Cerebellar nuclear complex (tissue), 1 donor: ENCODE measurements at regions not wholly inside any gene's neighbourhood (a gene's known extent, or its start where the extent isn't known, plus 50 kb on each side); places are given as distances from the start of the nearest gene placed in this dataset.

ENCODE experiments used
- DNase-seq, 2 experiments: peaks; one replicate each; lab custom pipeline; 2025; lab: John Stamatoyannopoulos, UW

DNA sequence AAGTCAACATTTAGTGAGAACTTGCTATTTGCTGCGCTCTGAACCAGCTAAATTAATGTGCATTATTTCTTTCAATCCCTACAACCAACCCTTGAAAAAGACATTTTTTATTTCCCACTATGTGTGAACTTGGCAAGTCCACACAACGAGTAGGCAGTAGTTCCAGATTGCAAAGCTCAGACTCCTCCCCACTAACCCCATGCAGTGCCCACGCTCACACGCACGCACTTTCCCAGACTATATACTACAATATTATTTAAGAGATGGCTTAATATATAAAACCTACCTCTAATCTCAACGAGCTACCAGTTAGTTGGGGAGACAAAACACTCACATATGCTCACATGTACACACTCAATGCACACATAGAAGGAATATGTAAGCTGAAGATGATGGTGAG is 671.2 kb downstream of the LMO4 start:
- no peak for DNase-seq

DNA sequence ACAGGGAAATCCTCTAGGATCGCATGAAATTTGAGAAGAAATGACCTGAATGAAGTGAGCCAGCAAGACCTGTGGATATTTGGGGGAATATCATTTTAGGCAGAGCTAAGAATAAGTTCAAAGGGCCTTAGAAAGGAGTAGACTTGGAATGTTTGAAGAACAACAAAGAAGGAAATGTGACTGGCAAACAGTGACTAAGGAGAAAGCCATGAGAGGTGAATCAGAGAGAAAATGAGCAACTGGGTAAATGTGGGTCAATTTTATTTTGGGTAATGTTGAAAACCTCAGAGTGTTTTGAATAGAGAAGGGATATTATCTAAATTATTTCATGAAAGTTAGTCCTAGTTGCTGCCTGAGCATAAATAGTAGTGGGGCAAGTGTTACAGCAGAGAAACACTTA is 672.8 kb downstream of the LMO4 start:
- DNase-seq = no peak

DNA sequence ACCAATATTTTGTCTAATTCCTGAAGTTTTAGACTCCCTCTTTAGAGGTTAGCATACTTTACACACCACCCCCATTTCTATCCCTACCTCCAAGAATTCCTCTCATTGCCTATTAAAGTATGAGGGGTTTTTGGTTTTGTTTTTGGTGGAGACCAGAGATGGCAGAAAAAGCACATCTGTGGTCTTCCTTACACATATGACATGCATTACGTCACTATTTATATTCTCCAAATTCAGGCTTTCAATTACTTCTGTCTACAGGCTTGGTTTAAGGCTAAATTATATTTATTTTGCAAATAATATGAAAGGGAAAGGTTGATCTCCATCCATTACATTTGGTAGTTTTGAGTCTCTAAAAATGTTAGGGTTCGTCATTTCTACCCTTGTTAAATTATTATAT is 674.6 kb downstream of the LMO4 start:
- DNase-seq = no peak

DNA sequence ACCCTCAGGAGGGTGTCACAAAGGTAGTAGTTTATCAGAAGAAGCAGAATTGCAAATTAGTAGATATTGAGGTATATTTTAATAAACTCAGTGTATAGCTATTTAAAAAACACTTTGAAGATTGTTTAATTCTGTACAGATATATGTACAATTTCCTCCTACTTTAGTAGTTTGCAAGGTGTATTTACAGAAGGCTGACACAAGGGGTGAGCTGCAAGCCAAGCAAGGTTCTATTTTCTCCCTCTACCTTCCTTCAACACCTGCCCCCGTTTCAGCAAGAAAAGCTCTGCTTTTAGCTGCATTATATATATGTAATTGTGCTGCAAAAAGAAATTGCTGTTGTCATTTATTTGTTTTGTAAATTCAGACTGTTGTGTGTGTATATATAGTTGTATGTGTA is 674.2 kb upstream of the PKN2 start:
- DNase-seq = no peak

DNA sequence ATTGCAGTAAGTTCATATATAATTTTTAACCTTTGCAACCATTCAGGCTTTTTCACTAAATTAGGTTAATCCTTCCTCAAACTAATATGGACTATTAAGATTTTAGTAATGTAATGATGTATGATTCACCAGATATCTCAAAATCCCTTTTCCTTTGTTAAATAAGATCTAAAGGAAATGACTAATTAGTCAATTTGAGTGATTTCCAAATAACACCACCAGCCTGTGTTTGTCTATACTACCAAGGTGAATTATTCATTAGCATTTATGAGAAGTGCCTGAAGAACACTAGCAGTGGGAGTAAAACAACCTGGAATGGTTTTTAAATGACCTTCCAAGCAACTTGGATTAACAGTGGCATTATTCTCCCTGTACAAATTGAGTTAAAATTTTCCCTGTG is 670.6 kb upstream of the PKN2 start:
- DNase-seq = no peak

DNA sequence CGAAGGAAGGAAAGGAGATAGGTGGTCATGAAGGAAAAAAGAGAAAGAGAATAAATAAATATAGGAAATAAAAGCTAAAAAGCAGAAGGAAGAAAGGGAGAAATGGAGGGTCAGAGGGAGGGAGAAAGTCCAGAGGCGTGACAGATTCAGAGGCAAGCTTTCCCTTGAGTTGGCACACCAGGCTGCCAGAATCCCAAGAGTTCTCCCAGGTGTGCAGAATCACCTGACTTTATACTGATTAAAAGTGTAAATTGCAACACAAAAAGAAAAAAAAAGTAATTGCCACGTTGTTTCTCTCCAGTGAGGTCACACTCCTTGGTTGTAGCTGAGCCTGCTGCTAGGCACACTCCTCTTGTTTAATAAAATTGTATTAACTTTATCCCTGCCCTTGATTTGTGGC is 669.9 kb upstream of the PKN2 start:
- DNase-seq = no peak

DNA sequence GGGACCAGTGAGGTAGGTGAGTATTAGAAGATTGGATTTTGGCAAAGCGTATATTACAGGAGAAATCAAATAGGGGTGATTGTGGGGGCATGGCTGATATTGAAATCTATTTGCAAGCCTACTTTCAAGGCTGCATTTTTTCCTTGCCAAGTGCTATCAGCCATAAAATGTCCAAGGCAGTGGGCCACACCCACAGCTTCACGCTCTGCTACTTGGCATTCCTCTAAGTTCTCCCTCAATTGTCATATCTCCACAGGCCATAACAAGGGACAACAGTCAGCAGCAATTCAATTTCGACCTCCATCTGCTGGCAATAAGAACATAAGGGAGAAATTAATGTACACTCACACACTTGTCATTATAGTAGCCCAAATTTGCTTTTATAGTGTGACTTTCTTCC is 667.1 kb upstream of the PKN2 start:
- DNase-seq = no peak

DNA sequence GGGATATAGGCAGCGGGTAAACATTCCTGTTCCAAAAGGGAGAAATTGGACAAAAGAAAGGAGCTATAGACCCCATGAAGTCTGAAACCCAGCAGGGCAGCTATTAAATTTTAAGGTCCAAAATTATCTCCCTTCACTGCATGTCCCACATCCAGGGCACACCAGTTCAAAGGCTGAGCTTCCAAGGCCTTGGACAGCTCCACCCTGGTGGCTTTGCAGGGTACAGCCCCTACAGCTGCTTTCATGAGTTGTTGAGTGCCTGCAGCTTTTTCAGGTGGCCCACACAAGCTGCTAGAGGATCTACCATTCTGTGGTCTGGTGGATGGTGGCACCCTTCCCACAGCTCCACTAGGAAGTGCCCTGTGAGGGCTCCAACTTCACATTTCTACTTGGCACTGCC is 662.5 kb upstream of the PKN2 start:
- DNase-seq = no peak

DNA sequence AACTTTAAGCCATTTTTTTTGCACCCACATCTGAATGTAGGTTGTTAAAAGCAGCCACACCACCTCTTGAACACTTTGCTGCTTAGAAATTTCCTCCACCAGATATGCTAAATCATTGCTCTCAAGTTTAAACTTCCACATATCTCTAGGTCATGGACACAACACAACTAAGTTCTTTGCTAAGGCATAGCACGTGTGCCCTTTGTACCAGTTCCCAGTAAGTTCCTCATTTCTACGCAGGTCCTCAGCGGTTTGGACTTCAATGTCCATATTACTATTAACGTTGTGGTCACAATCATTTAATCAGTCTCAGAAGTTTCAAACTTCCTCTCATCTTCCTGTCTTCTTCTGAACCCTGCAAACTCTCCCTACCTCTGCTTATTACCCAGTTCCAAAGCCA is 661.6 kb upstream of the PKN2 start:
- DNase-seq = no peak

DNA sequence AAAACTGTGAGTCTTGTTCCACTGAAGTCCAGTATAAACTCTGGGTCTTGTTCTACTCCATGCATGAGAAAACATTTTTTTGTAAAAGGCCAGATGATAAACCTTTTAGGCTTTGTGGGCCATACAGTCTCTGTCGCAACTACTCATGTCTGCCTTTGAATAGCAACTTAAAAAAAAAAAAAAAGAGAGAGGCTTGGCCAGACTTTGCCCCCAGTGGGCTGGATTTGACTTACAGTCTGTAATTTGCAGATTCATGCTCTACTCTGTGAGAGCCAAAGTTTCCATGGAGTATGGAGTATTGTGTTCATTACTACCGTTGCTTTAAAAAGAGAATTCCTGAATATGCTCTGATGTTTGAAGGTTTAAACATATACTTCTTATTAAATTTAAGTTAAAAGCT is 654.9 kb upstream of the PKN2 start:
- no peak for DNase-seq

DNA sequence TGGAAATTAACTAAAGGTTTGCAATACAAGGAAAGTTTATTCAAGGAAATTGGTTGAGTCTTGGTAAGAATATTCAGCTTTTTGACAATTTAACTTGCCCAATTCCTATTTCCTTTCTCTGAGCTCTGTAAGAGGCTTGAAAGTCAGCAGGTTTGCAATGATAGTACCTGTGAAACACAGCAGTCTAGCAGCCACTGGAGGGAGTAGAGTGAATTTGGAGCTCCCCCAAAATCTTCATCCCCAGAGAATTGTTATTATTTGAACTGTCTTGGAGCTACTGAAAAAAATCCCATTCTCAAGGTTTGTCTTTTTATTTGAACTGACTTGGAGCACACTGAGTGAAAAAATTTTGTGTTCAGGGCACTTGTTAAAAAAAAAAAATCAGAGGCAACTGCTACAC is 654.2 kb upstream of the PKN2 start:
- no peak for DNase-seq

DNA sequence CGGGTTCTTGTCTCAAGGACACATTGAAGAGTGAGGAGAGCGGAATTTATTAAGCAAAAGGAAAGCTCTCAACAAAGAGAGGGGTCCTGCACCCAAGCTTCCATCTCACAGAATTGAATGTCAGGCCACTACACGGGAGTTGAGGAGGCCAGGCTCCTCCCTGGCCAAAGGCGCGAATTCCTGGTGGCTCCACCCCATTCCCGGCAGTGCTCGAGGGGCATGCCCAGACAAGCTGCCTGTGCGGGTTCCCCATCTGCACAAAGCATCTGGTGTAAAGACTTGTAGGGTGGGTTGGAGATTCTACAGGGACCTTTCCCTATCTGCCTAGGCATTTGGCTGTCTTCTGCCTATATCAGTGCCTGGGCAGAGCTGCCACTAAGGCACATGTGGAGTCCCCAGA is 648.5 kb upstream of the PKN2 start:
- no peak for DNase-seq

DNA sequence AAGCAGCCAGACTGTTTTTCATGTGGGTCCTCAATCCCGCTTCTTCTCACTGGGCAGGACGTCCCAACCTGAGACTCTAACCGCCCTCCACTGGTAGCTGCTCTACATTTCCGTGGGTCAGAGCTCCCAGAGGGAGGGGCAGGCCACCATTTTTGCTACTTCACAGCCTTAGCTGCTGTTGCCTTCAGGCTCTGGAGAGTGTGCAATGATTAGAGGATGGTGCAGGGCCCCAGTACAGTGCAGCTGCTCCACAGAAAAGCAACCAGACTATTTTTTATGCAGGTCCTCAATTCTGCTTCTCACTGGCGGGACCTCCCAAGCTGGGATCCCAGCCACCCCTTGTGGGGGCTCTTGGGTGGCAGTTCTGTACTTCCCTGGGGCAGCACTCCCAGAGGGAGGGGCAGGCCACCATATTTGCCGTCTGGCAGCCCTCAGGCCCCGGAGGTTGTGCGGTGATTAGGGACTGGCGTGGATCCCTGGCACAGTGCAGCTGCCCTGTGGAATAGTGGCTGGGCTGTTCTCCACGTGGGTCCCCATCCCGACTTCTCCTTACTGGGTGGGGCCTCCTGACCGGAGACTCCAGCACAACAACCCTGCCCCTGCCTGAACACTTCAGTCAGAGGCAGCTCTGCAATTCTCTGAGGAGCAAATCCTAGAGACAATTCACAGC is 647.6 kb upstream of the PKN2 start:
- DNase-seq = no peak

DNA sequence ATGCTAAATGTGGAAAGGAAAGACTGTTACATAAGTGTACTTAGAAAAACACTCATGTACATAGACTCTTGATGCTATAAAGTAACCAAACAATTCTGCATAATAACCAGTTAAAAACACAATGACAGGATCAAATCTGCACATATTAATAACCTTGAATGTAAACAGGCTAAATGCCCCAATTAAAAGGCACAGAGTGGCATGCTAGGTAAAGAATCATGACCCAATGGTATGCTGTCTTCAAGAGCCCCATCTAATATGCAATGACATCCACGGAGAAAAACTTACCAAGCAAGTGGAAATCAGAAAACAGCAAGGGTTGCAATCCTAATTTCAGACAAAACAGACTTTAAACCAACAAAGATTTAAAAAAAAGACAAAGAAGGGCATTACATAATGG is 644.8 kb upstream of the PKN2 start:
- DNase-seq = no peak

DNA sequence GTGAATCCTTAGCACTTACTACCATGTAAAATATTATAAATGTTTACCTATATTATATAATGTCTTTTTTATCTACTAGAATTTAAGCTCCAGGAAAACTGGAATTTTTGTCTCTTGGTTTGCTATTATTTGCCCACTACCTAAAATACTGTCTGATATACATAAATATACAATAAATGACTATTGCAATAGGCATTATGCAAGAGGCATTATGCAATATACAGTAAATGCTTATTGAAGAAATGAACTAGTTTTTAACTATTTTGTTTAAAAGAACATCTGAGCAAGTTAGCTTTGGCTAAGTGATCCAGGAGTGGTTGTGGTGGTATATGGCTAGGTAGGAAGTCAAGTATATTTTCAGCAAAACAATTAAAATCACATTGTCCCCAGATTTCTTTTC is 640.2 kb upstream of the PKN2 start:
- DNase-seq = no peak

DNA sequence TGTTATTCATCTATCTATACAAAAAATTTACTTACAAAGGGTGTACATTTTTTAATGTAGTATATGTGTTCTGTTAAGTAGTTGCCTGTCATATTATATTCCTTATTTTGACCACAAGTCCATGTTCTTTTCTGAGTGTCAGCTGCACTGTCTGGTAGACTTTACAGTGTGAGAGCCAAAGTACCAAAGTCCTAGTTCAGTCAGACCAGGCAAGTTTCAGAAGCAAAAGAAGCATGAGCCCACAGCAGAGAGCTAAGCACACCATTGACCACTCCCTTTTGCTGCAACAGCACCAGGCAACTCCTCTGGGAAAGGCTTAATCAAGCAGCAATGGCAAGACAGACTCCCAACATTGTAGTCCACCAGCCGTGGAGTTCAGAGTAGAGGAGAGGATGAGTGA is 631.9 kb upstream of the PKN2 start:
- DNase-seq = no peak

DNA sequence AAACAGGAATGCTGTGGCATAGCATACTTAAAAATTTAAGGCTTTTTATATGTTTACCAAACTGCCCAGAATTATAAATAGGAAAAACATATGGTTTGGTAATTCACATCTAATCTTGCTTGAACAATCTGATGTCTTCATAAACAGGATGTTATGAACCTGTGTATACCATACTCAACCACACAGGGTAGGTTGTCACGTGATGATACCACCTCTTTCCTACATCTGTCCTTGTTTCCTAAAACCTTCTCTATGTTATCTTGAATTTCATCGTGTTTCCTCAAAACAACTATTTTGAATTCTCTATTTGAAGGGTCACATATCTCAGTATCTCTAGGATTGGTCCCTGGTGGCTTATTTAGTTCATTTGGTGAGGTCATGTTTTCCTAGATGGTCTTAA is 631.0 kb upstream of the PKN2 start:
- DNase-seq = no peak

DNA sequence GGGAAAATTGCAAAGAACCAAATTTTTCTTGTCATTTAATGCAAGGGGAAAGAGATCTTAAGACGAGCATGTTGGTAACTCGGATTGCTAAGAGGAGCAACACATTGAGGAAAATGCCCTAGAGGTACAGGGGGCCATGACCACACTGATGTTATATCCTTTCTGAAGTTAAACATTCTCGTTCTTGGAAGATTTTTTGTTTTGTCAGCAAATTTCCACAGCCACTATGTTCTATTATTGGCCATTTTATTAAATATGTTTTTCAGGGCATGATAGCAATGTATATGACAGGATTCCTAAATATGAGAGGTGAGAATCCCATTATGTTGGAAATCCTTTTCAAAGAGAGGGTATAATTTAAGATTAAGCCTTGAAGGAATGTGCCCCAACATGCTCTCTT is 627.2 kb upstream of the PKN2 start:
- DNase-seq = no peak

DNA sequence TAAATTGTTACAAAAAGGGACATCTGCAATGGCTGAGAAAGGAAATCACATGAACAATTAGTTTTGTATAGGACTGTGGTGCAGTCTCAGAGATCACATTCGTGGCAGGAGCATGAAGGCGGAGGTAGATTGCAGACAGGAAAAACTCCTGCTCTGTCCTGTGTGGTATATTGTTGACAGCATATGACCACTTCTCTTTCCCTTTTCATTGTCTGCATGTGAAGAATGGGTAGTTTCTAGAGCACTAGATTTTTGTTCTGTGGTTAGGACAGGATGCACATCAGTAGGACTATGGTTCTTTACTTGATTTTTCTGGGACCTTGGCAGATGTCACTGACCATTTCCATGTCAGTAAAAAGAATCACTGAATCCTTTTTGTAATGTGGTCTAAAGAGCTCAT is 625.9 kb upstream of the PKN2 start:
- no peak for DNase-seq

DNA sequence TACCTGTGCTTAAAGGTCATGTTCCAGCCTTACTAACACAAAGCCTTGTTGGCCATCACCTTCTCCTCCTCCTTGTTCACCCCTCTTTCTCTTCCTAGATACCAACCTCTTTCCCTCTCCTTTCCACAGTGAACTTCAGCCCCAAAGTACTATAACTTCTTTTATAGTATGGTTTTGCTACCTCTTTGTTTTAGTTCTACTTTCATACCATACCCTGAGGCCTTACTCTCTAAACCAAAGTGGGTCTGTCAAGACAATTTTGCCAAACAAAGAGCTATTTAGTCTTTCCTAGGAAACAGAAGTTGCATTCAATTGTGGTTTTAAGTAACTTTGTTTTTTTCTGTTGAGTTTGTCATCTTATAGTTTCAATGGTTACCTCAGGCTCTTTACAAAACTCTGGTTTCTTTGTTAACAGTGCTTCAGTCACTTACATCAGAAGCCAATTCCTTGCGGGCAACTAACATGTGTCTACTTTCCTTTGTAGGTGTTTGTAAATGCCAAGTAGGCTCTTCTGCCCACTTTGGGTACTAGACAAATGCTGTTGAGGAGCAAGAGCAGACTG is 623.9 kb upstream of the PKN2 start:
- DNase-seq = no peak

DNA sequence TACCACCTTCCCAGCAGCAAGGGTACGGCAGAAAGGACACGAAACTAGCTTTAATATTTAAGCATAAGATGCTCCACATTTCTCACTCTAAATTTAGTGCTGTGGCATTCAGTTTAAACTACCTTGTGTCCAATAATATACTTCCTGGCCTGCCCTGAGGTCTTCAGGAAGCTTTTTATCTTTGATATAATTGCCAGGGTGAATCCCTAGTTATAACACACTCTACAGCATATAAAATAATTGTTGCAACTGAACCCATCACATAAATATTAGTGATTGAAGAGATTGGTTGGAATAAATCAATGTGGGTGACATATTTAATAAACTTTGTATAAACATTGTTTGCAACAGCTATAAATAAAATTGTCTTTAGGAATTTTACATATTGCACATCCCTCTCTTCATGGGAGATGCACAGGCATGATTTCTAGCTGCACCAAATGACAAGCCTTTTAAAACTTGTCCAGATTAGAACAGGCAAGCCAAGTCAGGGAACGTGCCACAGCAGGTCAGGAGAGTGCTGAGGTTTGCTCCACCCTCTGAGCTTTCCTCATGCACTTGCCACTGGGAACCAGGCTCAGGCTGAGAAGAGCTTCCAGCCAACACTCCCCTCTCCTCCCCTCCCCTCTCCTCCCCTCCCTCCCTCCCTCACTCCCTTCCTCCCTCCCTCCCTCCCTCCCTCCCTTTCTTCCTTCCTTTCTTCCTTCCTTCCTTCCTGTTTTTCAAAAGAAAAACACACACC is 623.2 kb upstream of the PKN2 start:
- DNase-seq = no peak

DNA sequence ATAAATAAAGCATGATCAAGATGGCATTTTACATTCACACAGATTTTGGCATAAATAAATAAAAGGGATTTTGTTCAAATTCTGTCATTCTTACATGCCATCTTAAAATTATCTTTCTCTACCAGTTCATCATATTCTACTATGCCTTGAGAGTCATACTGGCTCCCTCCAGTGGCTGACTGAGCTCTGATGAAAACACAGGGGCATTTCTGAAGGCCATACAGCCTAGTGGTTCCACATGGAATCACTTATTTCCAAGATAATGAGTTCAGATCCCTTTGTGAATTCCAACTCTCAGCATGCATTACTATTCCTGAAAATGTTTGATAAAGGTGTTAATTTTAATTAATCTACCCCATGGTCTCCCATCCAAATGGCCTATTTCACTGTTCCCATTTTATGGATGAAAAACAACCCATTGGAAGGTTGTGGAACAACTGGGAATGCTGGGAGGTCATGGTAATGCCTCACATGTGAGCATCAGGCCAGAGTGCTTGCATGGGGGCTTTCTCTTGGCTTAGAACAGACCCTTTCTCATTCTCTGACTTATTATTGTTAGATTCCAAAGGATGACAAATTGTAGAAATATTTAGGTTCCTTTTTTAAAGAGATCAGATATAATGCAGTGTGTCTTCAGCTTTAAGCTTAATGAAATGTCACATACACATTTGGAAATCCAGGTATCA is 622.4 kb upstream of the PKN2 start:
- DNase-seq = no peak

DNA sequence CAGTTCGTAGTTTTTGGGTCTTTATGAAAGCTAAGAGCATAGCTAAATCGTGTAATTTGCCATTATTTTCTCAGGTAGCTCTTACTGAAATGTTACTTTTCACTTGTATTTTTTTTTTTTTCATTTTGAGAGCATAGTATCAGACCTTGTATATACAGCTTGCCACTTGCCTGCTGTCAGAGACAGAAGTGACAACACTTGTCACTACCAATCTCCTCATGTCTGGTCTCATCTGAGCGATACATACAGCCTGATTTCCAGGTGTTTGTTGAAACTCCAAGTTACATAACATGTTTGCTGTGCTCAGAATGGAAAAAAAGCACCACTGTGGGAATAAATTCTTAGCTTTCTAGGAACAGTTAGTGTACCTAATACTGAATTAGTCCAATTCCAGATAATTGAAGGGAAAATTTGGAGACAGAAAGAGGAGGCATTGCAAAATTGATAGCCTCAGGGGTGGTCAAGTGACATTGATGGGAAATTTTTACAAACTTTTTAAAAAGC is 621.4 kb upstream of the PKN2 start:
- no peak for DNase-seq
